ENCODE measurements at regions not wholly inside any gene's neighbourhood (a gene's known extent, or its start where the extent isn't known, plus 50 kb on each side); places are given as distances from the start of the nearest gene placed in this dataset.

DNA sequence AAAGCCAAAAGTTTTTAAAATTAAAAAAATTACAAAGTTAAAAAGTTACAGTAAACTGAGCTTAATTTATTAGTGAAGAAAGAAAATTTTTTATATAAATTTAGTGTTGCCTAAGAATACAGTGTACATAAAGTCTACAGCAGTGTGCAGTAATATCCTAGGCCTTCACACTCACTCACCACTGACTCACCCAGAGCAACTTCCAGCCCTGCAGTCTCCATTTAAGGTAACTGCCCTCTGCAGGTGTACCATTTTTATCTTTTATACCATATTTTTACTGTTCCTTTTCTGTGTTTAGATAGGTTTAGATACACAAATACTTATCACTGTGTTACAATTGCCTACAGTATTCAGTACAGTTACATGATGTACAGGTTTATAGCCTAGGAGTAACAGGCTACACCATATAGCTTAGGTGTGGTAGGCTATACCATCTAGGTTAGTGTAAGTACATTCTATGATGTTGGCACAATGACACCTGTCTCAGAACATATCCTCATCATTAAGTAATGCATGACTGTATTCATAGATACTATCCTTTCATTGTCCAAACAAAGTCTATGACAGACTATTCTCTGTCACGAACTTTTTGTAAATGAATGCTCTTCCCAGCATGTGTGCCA lies 78.6 kb upstream of the PBX1 start:
- POLR2A ChIA-PET, result no interaction called here
- no peak for TF ChIP-seq TARDBP (IDR thresholded peaks at IDR 0.05)
- no peak for TF ChIP-seq L3MBTL2 (conservative IDR thresholded peaks at IDR 0.05)
- no peak for TF ChIP-seq ELF4 (IDR thresholded peaks at IDR 0.05)
- TF ChIP-seq FOXK2 (IDR thresholded peaks at IDR 0.05), result no peak
- no peak for TF ChIP-seq HDGF (IDR thresholded peaks at IDR 0.05; ENCODE audit: borderline replicate concordance)
- no peak for TF ChIP-seq FOXA1 (IDR thresholded peaks at IDR 0.05)
- TF ChIP-seq ARNT (IDR thresholded peaks at IDR 0.05), result no peak
- TF ChIP-seq SUZ12 (IDR thresholded peaks at IDR 0.05), result no peak
- no peak for TF ChIP-seq PKNOX1 (IDR thresholded peaks at IDR 0.05)
- no peak for TF ChIP-seq CTBP1 (IDR thresholded peaks at IDR 0.05; ENCODE audit: borderline replicate concordance)
- no peak for TF ChIP-seq BHLHE40 (IDR thresholded peaks at IDR 0.05; ENCODE audit: borderline replicate concordance)
- DNase-seq (ENCODE audit: extremely low spot score), result no peak
- CTCF ChIA-PET, result no interaction called here

DNA sequence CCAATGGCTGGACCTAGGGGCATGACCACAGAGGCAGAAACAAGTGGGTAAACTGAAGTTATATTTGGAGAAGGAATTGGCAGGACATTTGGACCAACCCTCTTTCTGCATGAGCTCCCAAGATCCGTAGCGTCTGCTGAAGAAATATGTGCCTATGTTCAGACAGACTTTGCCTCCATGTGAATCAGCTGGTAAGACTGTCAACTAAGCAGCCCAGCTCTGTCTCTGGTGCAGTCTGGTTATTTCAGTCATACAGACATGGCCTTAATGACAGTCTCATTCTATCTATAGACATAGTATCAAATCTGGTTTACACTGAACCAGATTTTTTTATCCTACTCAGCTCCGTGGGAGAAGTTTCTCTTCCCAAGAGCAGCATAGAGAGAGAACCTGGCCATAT lies 63.1 kb upstream of the PBX1 start:
- CTCF ChIA-PET, result no interaction called here
- no peak for TF ChIP-seq ELF4 (IDR thresholded peaks at IDR 0.05)
- TF ChIP-seq HDGF (IDR thresholded peaks at IDR 0.05; ENCODE audit: borderline replicate concordance), result no peak
- no peak for TF ChIP-seq SP1 (IDR thresholded peaks at IDR 0.05)
- TF ChIP-seq TARDBP (IDR thresholded peaks at IDR 0.05), result no peak
- no peak for TF ChIP-seq FOXM1 (IDR thresholded peaks at IDR 0.05; ENCODE audit: borderline replicate concordance)
- TF ChIP-seq LEF1 (IDR thresholded peaks at IDR 0.05; ENCODE audit: borderline replicate concordance), result no peak
- no peak for TF ChIP-seq L3MBTL2 (conservative IDR thresholded peaks at IDR 0.05)
- DNase-seq (ENCODE audit: extremely low spot score), result no peak
- POLR2A ChIA-PET, result no interaction called here

DNA sequence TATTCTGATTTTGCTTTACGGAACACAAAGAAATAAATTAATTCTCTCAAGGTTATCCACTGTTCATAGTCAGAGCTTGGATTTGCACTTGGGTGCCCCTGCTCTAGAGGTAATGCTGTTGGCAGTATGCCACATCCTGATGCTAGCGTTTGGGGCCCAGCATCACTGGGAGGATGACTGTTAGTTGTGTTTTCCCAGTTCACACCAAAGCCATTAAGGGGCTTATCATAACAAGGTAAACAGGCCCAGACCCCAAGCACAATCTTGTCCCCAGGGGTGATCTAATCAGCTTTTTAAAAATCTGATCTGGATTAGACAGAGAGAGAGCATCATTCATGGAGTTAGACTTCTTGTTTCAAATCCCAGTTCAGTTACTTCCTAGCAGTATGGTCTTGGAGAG lies 60.2 kb upstream of the PBX1 start:
- no peak for DNase-seq (ENCODE audit: extremely low spot score)
- ChIA-PET CTCF (no interaction called here), POLR2A (no interaction called here)
- no peak for TF ChIP-seq L3MBTL2 (conservative IDR thresholded peaks at IDR 0.05)
- no peak for TF ChIP-seq ARNT (IDR thresholded peaks at IDR 0.05)
- TF ChIP-seq SUZ12 (IDR thresholded peaks at IDR 0.05), result no peak
- no peak for TF ChIP-seq ELF4 (IDR thresholded peaks at IDR 0.05)
- TF ChIP-seq HDGF (IDR thresholded peaks at IDR 0.05; ENCODE audit: borderline replicate concordance), result no peak
- TF ChIP-seq LEF1 (IDR thresholded peaks at IDR 0.05; ENCODE audit: borderline replicate concordance), result no peak
- no peak for TF ChIP-seq PKNOX1 (IDR thresholded peaks at IDR 0.05)
- no peak for TF ChIP-seq TARDBP (IDR thresholded peaks at IDR 0.05)
- no peak for TF ChIP-seq FOXK2 (IDR thresholded peaks at IDR 0.05)
- TF ChIP-seq SP1 (IDR thresholded peaks at IDR 0.05), result no peak
- TF ChIP-seq ZNF384 (IDR thresholded peaks at IDR 0.05), result no peak
- no peak for TF ChIP-seq FOXM1 (IDR thresholded peaks at IDR 0.05; ENCODE audit: borderline replicate concordance)
- TF ChIP-seq CTBP1 (IDR thresholded peaks at IDR 0.05; ENCODE audit: borderline replicate concordance), result no peak
- no peak for TF ChIP-seq NFRKB (IDR thresholded peaks at IDR 0.05)
- TF ChIP-seq BHLHE40 (IDR thresholded peaks at IDR 0.05; ENCODE audit: borderline replicate concordance), result no peak
- no peak for TF ChIP-seq FOXA1 (IDR thresholded peaks at IDR 0.05)

DNA sequence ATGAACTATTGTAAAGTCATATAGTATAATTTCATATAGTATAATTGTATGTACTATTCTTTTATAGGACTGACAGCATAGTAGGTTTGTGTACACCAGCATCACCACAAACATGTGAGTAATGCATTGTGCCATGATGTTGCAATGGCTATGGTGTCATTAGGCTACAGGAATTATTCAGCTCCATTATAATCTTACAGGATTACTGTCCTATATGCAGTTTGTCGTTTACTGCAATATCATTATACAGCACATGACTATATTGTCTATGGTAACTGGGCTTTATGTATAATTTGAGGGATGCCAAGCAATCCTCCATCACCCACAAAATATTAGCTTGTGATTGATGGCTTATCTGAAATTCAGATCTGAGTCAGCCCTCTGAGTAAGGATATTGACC lies 54.2 kb upstream of the PBX1 start:
- POLR2A ChIA-PET, result no interaction called here
- DNase-seq (ENCODE audit: extremely low spot score), result no peak
- TF ChIP-seq HDGF (IDR thresholded peaks at IDR 0.05; ENCODE audit: borderline replicate concordance), result no peak
- CTCF ChIA-PET, result no interaction called here
